ENCODE measurements at regions not wholly inside any gene's neighbourhood (a gene's known extent, or its start where the extent isn't known, plus 50 kb on each side); places are given as distances from the start of the nearest gene placed in this dataset.

- H3K36me3 ChIP-seq (ENCODE audit: control insufficient read depth in 4 of 4, insufficient read depth in 3 of 4, low read depth in 1 of 4, low read length in 3 of 4), result peaks cover 0 to 2% (median 0%) of the 10 kb centered on the region in 4 donors
- TF ChIP-seq, protein P1, sequence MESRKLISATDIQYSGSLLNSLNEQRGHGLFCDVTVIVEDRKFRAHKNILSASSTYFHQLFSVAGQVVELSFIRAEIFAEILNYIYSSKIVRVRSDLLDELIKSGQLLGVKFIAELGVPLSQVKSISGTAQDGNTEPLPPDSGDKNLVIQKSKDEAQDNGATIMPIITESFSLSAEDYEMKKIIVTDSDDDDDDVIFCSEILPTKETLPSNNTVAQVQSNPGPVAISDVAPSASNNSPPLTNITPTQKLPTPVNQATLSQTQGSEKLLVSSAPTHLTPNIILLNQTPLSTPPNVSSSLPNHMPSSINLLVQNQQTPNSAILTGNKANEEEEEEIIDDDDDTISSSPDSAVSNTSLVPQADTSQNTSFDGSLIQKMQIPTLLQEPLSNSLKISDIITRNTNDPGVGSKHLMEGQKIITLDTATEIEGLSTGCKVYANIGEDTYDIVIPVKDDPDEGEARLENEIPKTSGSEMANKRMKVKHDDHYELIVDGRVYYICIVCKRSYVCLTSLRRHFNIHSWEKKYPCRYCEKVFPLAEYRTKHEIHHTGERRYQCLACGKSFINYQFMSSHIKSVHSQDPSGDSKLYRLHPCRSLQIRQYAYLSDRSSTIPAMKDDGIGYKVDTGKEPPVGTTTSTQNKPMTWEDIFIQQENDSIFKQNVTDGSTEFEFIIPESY (IDR thresholded peaks at IDR 0.05), result no peak
- TF ChIP-seq SP1 (IDR thresholded peaks at IDR 0.05), result no peak
- no peak for TF ChIP-seq HNF4A (conservative IDR thresholded peaks at IDR 0.05)
- peaks cover 3 to 11% (median 5%) of the 10 kb centered on the region in 4 donors for H3K4me1 ChIP-seq (ENCODE audit: control insufficient read depth in 4 of 4, insufficient read depth in 4 of 4, low read length in 3 of 4)
- DNase-seq (ENCODE audit: low spot score), result peak; percentile 3
- no peak overlapping the region for H3K9ac ChIP-seq (ENCODE audit: low read depth in 1 of 2, low read length in 2 of 2)
- H3K27ac ChIP-seq (ENCODE audit: low read depth in 1 of 2, low read length in 2 of 2), result no peak overlapping the region
- WGBS, result 90% methylated on average over 3 of the region's 3 CpGs
- no peaks in the 10 kb centered on the region for H3K9me3 ChIP-seq (ENCODE audit: control insufficient read depth in 4 of 4, low read length in 3 of 4)
- no peak overlapping the region for H3K4me3 ChIP-seq (ENCODE audit: low read depth in 1 of 3, low read length in 3 of 3)
- H3K27me3 ChIP-seq (ENCODE audit: control insufficient read depth in 4 of 4, insufficient read depth in 4 of 4, low read length in 3 of 4), result no peaks in the 10 kb centered on the region
These were observed 171.0 kb downstream of the RPLP1 start for GRCh38 chr15:69623392-69624154.

DNA sequence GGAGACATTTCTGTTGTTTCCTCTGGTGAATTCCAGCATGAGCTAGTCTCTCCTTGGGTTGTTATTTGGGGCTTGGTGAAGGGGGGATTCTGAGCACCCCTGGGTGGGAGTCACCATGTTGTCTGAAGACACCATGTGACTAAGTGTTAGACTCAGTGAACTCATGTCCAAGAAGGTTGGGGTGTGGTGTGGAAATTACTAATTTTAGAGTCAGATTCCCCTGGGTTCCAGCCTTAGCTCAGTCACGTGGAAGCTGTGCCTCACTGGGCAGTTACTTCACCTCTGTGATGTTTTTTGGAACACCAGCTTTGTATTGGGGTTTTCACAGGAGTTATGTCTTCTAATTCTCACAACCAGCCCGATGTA is 171.5 kb downstream of the RPLP1 start:
- no peaks in the 10 kb centered on the region for H3K27me3 ChIP-seq (ENCODE audit: control insufficient read depth in 4 of 4, insufficient read depth in 4 of 4, low read length in 3 of 4)
- peaks cover 0 to 2% (median 0%) of the 10 kb centered on the region in 4 donors for H3K36me3 ChIP-seq (ENCODE audit: control insufficient read depth in 4 of 4, insufficient read depth in 3 of 4, low read depth in 1 of 4, low read length in 3 of 4)
- TF ChIP-seq HNF4G (IDR thresholded peaks at IDR 0.05) (no peak), RXRA (IDR thresholded peaks at IDR 0.05) (no peak), NR2F2 (IDR thresholded peaks at IDR 0.05) (no peak), HNF4A (conservative IDR thresholded peaks at IDR 0.05) (no peak), RAD21 (IDR thresholded peaks at IDR 0.05) (no peak), GABPA (IDR thresholded peaks at IDR 0.05 in 1 of 2, conservative IDR thresholded peaks at IDR 0.05 in 1 of 2) (no peak), FOXA1 (IDR thresholded peaks at IDR 0.05) (no peak), JUND (IDR thresholded peaks at IDR 0.05) (no peak), TAF1 (conservative IDR thresholded peaks at IDR 0.05) (no peak), ATF3 (IDR thresholded peaks at IDR 0.05) (no peak), YY1 (IDR thresholded peaks at IDR 0.05) (no peak)
- no peak overlapping the region for H3K9ac ChIP-seq (ENCODE audit: low read depth in 1 of 2, low read length in 2 of 2)
- H3K4me3 ChIP-seq (ENCODE audit: low read depth in 1 of 3, low read length in 3 of 3), result no peak overlapping the region
- 78% methylated on average over 2 of the region's 2 CpGs for WGBS
- H3K9me3 ChIP-seq (ENCODE audit: control insufficient read depth in 4 of 4, low read length in 3 of 4), result no peaks in the 10 kb centered on the region
- no peak overlapping the region for H3K27ac ChIP-seq (ENCODE audit: low read depth in 1 of 2, low read length in 2 of 2)
- peak; percentile 12 for DNase-seq (ENCODE audit: low spot score)
- peaks cover 3 to 15% (median 5%) of the 10 kb centered on the region in 4 donors for H3K4me1 ChIP-seq (ENCODE audit: control insufficient read depth in 4 of 4, insufficient read depth in 4 of 4, low read length in 3 of 4)

DNA sequence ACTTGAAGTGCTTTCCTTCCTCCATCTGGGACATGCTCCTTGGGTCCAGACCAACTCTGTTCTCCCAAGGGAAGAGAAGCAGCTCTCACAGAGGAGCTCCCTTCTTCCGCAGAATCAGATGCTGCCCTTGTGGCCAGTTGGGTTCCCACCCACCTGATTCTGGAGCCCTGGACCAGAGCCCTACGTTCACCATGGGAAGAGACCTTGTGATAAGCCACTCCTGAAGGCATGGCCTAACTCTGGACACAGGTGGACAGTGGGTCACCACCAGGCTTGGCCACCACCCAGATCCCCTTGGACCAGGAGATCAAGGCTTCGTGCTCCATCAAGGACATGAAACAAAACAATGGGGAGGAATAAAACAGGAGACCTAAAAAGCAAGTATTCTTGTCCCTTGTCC is 172.2 kb downstream of the RPLP1 start:
- 96% methylated on average over 3 of the region's 3 CpGs for WGBS
- no peaks in the 10 kb centered on the region for H3K27me3 ChIP-seq (ENCODE audit: control insufficient read depth in 4 of 4, insufficient read depth in 4 of 4, low read length in 3 of 4)

More for the DNA sequence above, 172.2 kb downstream of the RPLP1 start:
- DNase-seq (ENCODE audit: low spot score), result peak; percentile 17
- Histone ChIP-seq H3K36me3 (ENCODE audit: control insufficient read depth in 4 of 4, insufficient read depth in 3 of 4, low read depth in 1 of 4, low read length in 3 of 4) (peaks cover 0 to 2% (median 0%) of the 10 kb centered on the region in 4 donors), H3K27ac (ENCODE audit: low read depth in 1 of 2, low read length in 2 of 2) (no peak overlapping the region), H3K4me1 (ENCODE audit: control insufficient read depth in 4 of 4, insufficient read depth in 4 of 4, low read length in 3 of 4) (peaks cover 3 to 15% (median 5%) of the 10 kb centered on the region in 4 donors), H3K9ac (ENCODE audit: low read depth in 1 of 2, low read length in 2 of 2) (no peak overlapping the region), H3K9me3 (ENCODE audit: control insufficient read depth in 4 of 4, low read length in 3 of 4) (no peaks in the 10 kb centered on the region), H3K4me3 (ENCODE audit: low read depth in 1 of 3, low read length in 3 of 3) (no peak overlapping the region)
- TF ChIP-seq MAX (IDR thresholded peaks at IDR 0.05) (no peak), EGR1 (IDR thresholded peaks at IDR 0.05; ENCODE audit: low read depth in 2 of 2) (no peak), NR2F2 (IDR thresholded peaks at IDR 0.05) (no peak), RXRA (IDR thresholded peaks at IDR 0.05) (no peak), HNF4G (IDR thresholded peaks at IDR 0.05) (no peak), FOXA1 (IDR thresholded peaks at IDR 0.05) (no peak), YY1 (IDR thresholded peaks at IDR 0.05) (no peak), RAD21 (IDR thresholded peaks at IDR 0.05) (no peak), REST (IDR thresholded peaks at IDR 0.05) (no peak)
- TF ChIP-seq, protein P1 (IDR thresholded peaks at IDR 0.05), result no peak
- TF ChIP-seq, protein P2, sequence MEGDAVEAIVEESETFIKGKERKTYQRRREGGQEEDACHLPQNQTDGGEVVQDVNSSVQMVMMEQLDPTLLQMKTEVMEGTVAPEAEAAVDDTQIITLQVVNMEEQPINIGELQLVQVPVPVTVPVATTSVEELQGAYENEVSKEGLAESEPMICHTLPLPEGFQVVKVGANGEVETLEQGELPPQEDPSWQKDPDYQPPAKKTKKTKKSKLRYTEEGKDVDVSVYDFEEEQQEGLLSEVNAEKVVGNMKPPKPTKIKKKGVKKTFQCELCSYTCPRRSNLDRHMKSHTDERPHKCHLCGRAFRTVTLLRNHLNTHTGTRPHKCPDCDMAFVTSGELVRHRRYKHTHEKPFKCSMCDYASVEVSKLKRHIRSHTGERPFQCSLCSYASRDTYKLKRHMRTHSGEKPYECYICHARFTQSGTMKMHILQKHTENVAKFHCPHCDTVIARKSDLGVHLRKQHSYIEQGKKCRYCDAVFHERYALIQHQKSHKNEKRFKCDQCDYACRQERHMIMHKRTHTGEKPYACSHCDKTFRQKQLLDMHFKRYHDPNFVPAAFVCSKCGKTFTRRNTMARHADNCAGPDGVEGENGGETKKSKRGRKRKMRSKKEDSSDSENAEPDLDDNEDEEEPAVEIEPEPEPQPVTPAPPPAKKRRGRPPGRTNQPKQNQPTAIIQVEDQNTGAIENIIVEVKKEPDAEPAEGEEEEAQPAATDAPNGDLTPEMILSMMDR (IDR thresholded peaks at IDR 0.05; ENCODE audit: low read depth, low read length, missing input control), result no peak

All from liver (tissue), 8 donors.